Naive thymus-derived CD8-positive, alpha-beta T cell (primary cell): ENCODE measurements at regions not wholly inside any gene's neighbourhood (a gene's known extent, or its start where the extent isn't known, plus 50 kb on each side); places are given as distances from the start of the nearest gene placed in this dataset.
"Not testable (repeated sequence)": the region's sequence is repeated elsewhere in the genome, so short reads cannot be mapped to it uniquely, and the experiment has no call there.

Source experiments
- ATAC-seq, 2 donors: fragments of 150-1000 bp; cut with Tn5 transposase in 1 of 2; sonication (Bioruptor Pico), chemical (Tn5 transposase) in 1 of 2; 1 replicate in 1 of 2; 2 replicates in 1 of 2; pipeline ENCODE4 v1.10.0; 2021; ENCODE audit warnings: mild to moderate bottlenecking in 2 of 2, moderate library complexity in 2 of 2
- POLR2A ChIA-PET: fragments of 350-600 bp; sonication (Branson Sonifier 250); formaldehyde crosslinking; loops from one replicate; lab custom pipeline; 2021; ENCODE audit warnings: antibody characterized with exemption; lab: Charles Lee
- DNase-seq, 10 donors: peaks; one replicate each; pipeline versions ENCODE4 v3.0.0 to v3.0.0-alpha.2; 2020 to 2022
- H3K27ac Mint-ChIP-seq, 10 donors: one replicate each; pipeline ENCODE4 v1.8.0; 2020 to 2022; ENCODE audit warnings: mild to moderate bottlenecking in 10 of 10, mixed read lengths in 10 of 10, moderate library complexity in 4 of 10, inconsistent platforms in 1 of 10
- H3K27me3 Mint-ChIP-seq, 5 donors: one replicate each; pipeline ENCODE4 v1.8.0; 2021 to 2022; ENCODE audit warnings: mixed read lengths in 5 of 5
- H3K36me3 Mint-ChIP-seq, 3 donors: one replicate each; pipeline ENCODE4 v1.8.0; 2020 to 2022; ENCODE audit warnings: mixed read lengths in 3 of 3, mild to moderate bottlenecking in 2 of 3, inconsistent platforms in 1 of 3
- H3K4me1 Mint-ChIP-seq, 4 donors: one replicate each; pipeline ENCODE4 v1.8.0; 2021 to 2022; ENCODE audit warnings: mixed read lengths in 4 of 4
- H3K4me3 Mint-ChIP-seq, 10 donors: one replicate each; pipeline ENCODE4 v1.8.0; 2020 to 2022; ENCODE audit warnings: mild to moderate bottlenecking in 10 of 10, mixed read lengths in 10 of 10, moderate library complexity in 6 of 10, inconsistent platforms in 1 of 10
- H3K9me3 Mint-ChIP-seq, 9 donors: one replicate each; pipeline ENCODE4 v1.8.0; 2020 to 2022; ENCODE audit warnings: mixed read lengths in 9 of 9, mild to moderate bottlenecking in 3 of 9, inconsistent platforms in 1 of 9, moderate library complexity in 1 of 9

- ATAC-seq = no peak
- no peak for DNase-seq
- Mint-ChIP-seq H3K9me3 (peaks cover 0 to 8% (median 2%) of the 10 kb centered on the region in 9 donors), H3K4me3 (no peak overlapping the region), H3K27ac (no peak overlapping the region), H3K4me1 (no peaks in the 10 kb centered on the region), H3K27me3 (no peaks in the 10 kb centered on the region), H3K36me3 (no peaks in the 10 kb centered on the region)
- POLR2A ChIA-PET = no interaction called here
Observed at GRCh38 chr4:125650557-125650956, 335.8 kb downstream of the FAT4 start.

DNA sequence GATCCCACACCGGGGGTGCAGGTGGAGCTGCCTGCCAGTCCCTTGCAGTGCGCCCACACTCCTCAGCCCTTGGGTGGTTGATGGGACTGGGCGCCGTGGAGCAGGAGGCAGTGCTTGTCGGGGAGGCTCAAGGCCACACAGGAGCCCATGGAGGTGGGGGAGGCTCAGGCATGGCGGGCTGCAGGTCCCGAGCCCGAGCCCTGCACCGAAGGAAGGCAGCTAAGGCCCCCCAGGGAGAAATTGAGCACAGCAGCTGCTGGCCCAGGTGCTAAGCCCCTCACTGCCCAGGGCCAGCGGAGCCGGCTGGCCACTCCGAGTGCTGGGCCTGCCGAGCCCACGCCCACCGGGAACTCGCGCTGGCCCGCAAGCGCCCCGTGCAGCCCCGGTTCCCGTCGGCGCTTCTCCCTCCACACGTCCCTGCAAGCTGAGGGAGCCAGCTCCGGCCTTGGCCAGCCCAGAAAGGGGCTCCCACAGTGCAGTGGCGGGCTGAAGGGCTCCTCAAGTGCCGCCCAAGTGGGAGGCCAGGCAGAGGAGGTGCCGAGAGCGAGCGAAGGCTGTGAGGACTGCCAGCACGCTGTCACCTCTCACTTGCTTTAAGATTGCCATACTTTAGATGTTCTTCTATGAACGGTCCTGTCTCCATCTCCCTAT, 337.1 kb downstream of the FAT4 start:
- DNase-seq, H3K27me3 Mint-ChIP-seq, POLR2A ChIA-PET, H3K27ac Mint-ChIP-seq, H3K4me1 Mint-ChIP-seq, H3K36me3 Mint-ChIP-seq, H3K4me3 Mint-ChIP-seq, ATAC-seq: not testable (repeated sequence)
- H3K9me3 Mint-ChIP-seq = peaks cover 0 to 10% (median 2%) of the 10 kb centered on the region in 9 donors

DNA sequence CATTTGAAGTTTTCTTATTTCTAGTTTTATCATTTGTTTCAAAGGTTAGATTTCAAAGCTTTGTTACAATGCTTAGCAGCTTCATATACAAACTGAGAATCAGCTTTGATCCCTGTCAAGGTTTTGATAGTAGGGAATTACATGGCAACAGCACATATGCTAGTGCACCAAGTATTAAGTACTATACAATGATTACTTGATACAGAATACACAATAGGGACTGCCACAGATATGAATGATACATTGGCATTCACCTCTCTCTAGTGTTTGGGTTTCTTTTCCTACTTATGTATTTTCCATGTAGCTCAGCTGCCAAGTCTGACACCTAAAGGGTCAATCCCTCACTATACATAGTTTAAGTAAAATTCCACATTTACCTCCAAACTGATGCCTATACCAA, 344.0 kb downstream of the FAT4 start:
- Mint-ChIP-seq H3K4me3 (no peak overlapping the region), H3K9me3 (peaks cover 0 to 10% (median 0%) of the 10 kb centered on the region in 9 donors), H3K4me1 (no peaks in the 10 kb centered on the region), H3K27me3 (no peaks in the 10 kb centered on the region), H3K36me3 (no peaks in the 10 kb centered on the region), H3K27ac (no peak overlapping the region)
- DNase-seq (no peak), ATAC-seq (no peak)
- POLR2A ChIA-PET = no interaction called here

DNA sequence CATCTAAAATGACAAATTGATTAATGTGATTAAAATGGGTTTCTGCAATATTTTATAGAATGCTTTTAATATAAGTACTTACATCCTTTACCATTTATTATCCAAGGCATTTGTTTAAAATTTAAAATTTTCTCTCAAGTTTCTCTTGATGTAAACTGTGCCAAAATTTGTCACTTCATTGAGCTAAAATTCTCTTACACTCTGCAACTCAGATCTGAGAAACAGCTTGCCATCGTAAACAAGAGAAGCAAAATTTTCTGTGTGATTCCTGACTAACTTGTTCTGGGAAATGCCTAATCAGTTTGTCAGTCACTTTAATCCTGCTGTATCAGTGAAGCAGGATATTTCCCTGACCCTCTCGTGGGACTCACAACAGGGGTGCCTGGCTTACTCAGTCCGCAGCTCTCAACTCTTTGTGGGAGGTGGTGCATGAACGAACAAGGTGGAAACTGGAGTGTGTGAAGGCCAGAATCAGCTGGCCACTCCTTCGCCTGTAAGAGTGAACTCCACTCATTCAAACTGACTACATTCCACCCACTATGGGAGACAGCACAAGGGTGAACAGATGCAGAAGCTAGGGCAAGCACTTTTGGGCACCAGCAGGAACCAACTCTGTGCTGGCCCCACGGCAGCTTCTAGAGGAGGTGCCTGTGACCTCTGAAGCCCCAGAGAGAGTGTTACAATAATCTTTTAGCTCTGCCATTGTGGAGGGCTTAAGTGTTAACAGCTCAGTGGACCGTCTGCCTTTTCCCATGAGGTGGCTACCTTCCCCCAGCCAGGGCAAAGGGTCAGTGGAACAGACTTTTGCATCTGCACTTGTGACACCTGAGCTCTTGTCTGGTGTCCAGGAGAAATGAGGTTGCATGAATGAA, 349.4 kb downstream of the FAT4 start:
- Mint-ChIP-seq H3K27me3 (no peaks in the 10 kb centered on the region), H3K4me3 (no peak overlapping the region), H3K36me3 (no peaks in the 10 kb centered on the region), H3K9me3 (peaks cover 0 to 10% (median 4%) of the 10 kb centered on the region in 9 donors), H3K27ac (no peak overlapping the region), H3K4me1 (no peaks in the 10 kb centered on the region)
- POLR2A ChIA-PET = no interaction called here
- no peak for ATAC-seq
- no peak for DNase-seq

- ATAC-seq = no peak
- peaks cover 0 to 13% (median 1%) of the 10 kb centered on the region in 9 donors for H3K9me3 Mint-ChIP-seq
- no peaks in the 10 kb centered on the region for H3K36me3 Mint-ChIP-seq
- H3K27me3 Mint-ChIP-seq = no peaks in the 10 kb centered on the region
- H3K4me1 Mint-ChIP-seq = no peaks in the 10 kb centered on the region
- POLR2A ChIA-PET = no interaction called here
- DNase-seq = no peak
- no peak overlapping the region for H3K4me3 Mint-ChIP-seq
- no peak overlapping the region for H3K27ac Mint-ChIP-seq
Observed at GRCh38 chr4:125666635-125667034, 351.9 kb downstream of the FAT4 start.

GRCh38 chr4:125676156-125676555, 361.4 kb downstream of the FAT4 start:
- no peaks in the 10 kb centered on the region for H3K4me1 Mint-ChIP-seq
- ATAC-seq = no peak

GRCh38 chr4:125676583-125676982, 361.8 kb downstream of the FAT4 start:
- no peaks in the 10 kb centered on the region for H3K27me3 Mint-ChIP-seq
- DNase-seq (no peak), ATAC-seq (no peak)
- H3K4me3 Mint-ChIP-seq = peak overlapping the region in 1 of 10 donors; percentile 68
- no peaks in the 10 kb centered on the region for H3K4me1 Mint-ChIP-seq
- H3K9me3 Mint-ChIP-seq = peaks cover 0 to 9% (median 0%) of the 10 kb centered on the region in 9 donors
- POLR2A ChIA-PET = no interaction called here
- H3K36me3 Mint-ChIP-seq = no peaks in the 10 kb centered on the region
- no peak overlapping the region for H3K27ac Mint-ChIP-seq

More at GRCh38 chr4:125676156-125676555, 361.4 kb downstream of the FAT4 start:
- DNase-seq = no peak
- Mint-ChIP-seq H3K9me3 (peaks cover 0 to 9% (median 0%) of the 10 kb centered on the region in 9 donors), H3K36me3 (no peaks in the 10 kb centered on the region), H3K4me3 (peak overlapping the region in 1 of 10 donors; percentile 68), H3K27me3 (no peaks in the 10 kb centered on the region), H3K27ac (no peak overlapping the region)
- POLR2A ChIA-PET = no interaction called here

DNA sequence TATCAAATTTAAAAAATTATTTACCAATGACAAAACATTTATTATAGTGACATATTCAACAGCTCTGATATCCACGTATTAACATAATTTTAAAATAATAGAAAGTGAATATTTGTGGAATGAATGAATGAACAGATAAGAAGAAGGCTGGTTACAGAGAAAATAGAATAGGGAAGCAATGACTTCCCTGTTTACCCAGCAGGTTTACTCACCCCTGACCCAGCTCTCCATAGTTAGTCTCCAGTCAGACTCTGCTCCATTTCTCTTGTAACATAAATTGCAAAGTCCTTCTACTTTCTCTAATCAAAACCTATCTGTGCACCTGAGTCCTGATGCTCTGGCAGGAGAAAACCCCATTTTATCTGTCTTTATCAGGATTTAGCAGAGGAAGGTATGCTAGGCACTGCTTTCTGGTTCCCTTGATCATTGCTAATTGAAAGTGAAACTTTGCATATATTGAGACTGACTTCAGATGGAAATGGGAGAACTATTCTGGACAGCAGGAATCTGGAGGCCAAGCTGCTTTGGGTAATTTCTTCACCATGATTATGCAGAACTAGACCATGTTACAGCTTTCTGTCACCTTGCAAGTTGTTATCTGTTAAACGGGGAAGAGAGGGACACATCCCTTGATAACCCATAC, 363.0 kb downstream of the FAT4 start:
- Mint-ChIP-seq H3K27ac (no peak overlapping the region), H3K36me3 (no peaks in the 10 kb centered on the region), H3K9me3 (peaks cover 0 to 9% (median 0%) of the 10 kb centered on the region in 9 donors), H3K4me1 (no peaks in the 10 kb centered on the region), H3K27me3 (no peaks in the 10 kb centered on the region), H3K4me3 (no peak overlapping the region)
- ATAC-seq (no peak), DNase-seq (no peak)
- POLR2A ChIA-PET = no interaction called here

GRCh38 chr4:125679989-125680388, 365.2 kb downstream of the FAT4 start:
- POLR2A ChIA-PET = no interaction called here
- H3K36me3 Mint-ChIP-seq = no peaks in the 10 kb centered on the region
- H3K9me3 Mint-ChIP-seq = peaks cover 0 to 9% (median 0%) of the 10 kb centered on the region in 9 donors
- H3K27me3 Mint-ChIP-seq = no peaks in the 10 kb centered on the region
- no peak for ATAC-seq
- no peaks in the 10 kb centered on the region for H3K4me1 Mint-ChIP-seq
- H3K27ac Mint-ChIP-seq = no peak overlapping the region
- no peak overlapping the region for H3K4me3 Mint-ChIP-seq
- DNase-seq = no peak

GRCh38 chr4:125681240-125681639, 366.5 kb downstream of the FAT4 start:
- Mint-ChIP-seq H3K4me1 (no peaks in the 10 kb centered on the region), H3K9me3 (peaks cover 0 to 4% (median 0%) of the 10 kb centered on the region in 9 donors), H3K4me3 (no peak overlapping the region), H3K36me3 (no peaks in the 10 kb centered on the region), H3K27me3 (no peaks in the 10 kb centered on the region), H3K27ac (no peak overlapping the region)
- no peak for ATAC-seq
- POLR2A ChIA-PET = no interaction called here
- DNase-seq = no peak

- no peak overlapping the region for H3K27ac Mint-ChIP-seq
- H3K36me3 Mint-ChIP-seq = no peaks in the 10 kb centered on the region
- DNase-seq (no peak), ATAC-seq (no peak)
- no peaks in the 10 kb centered on the region for H3K4me1 Mint-ChIP-seq
- H3K4me3 Mint-ChIP-seq = no peak overlapping the region
- POLR2A ChIA-PET = no interaction called here
- H3K27me3 Mint-ChIP-seq = no peaks in the 10 kb centered on the region
- peaks cover 0 to 8% (median 0%) of the 10 kb centered on the region in 9 donors for H3K9me3 Mint-ChIP-seq
Observed at GRCh38 chr4:125682730-125683129, 368.0 kb downstream of the FAT4 start.

DNA sequence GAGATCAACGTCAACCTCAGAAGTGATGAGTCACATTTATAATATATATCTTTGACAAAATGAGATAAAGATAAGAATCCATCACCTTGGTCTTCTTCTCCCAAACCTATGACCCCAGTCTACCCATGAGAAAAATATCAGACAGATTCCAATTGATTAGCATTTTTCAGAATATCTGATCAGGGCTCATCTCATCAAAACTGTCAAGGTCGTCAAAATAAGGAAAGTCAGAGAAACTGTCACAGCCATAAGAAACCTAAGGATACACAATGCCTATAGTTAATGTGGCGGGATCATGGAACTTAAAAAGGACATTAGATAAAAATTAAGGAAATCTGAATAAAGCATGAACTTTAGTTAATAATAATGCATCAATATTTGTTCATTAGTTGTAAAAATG, 374.1 kb downstream of the FAT4 start:
- POLR2A ChIA-PET = no interaction called here
- H3K4me1 Mint-ChIP-seq = no peaks in the 10 kb centered on the region

GRCh38 chr4:125689805-125690204, 375.1 kb downstream of the FAT4 start:
- H3K36me3 Mint-ChIP-seq = no peaks in the 10 kb centered on the region
- H3K27ac Mint-ChIP-seq = no peak overlapping the region
- ATAC-seq = no peak
- H3K27me3 Mint-ChIP-seq = no peaks in the 10 kb centered on the region
- POLR2A ChIA-PET = no interaction called here
- H3K9me3 Mint-ChIP-seq = peaks cover 0 to 8% (median 0%) of the 10 kb centered on the region in 9 donors
- no peaks in the 10 kb centered on the region for H3K4me1 Mint-ChIP-seq
- H3K4me3 Mint-ChIP-seq = no peak overlapping the region
- DNase-seq = no peak

More for the DNA sequence above, 374.1 kb downstream of the FAT4 start:
- Mint-ChIP-seq H3K27ac (no peak overlapping the region), H3K4me3 (no peak overlapping the region), H3K27me3 (no peaks in the 10 kb centered on the region), H3K9me3 (peaks cover 0 to 8% (median 0%) of the 10 kb centered on the region in 9 donors), H3K36me3 (no peaks in the 10 kb centered on the region)
- DNase-seq = no peak
- no peak for ATAC-seq
